ENCODE measurements at regions not wholly inside any gene's neighbourhood (a gene's known extent, or its start where the extent isn't known, plus 50 kb on each side); places are given as distances from the start of the nearest gene placed in this dataset.

- 58 to 73% methylated on average over 1 of the region's 1 CpG for WGBS, 2 experiments (ENCODE audit: low coverage in 1 of 2, low lambda C conversion rate in 2 of 2, missing lambda C conversion rate in 2 of 2)
- Histone ChIP-seq H3K27ac (no peak overlapping the region), H3K79me2 (ENCODE audit: insufficient read depth) (no peaks in the 10 kb centered on the region), H3K9me2 (ENCODE audit: insufficient read depth) (no peaks in the 10 kb centered on the region), H3K4me3 (no peak overlapping the region), H3K9me3 (ENCODE audit: low read depth) (no peaks in the 10 kb centered on the region), H3F3A (ENCODE audit: insufficient read depth) (no peaks in the 10 kb centered on the region), H3K9ac (no peak overlapping the region), H3K27me3 (replicated peaks; ENCODE audit: insufficient read depth) (no peaks in the 10 kb centered on the region), H2AFZ (no peak overlapping the region), H3K4me1 (ENCODE audit: insufficient read depth) (no peaks in the 10 kb centered on the region), H3K36me3 (ENCODE audit: low read depth) (no peaks in the 10 kb centered on the region), H3K4me2 (ENCODE audit: unreplicated experiment) (no peak overlapping the region), H4K20me1 (ENCODE audit: insufficient read depth) (no peaks in the 10 kb centered on the region)
- DNase-seq, result no peak
- no peak for TF ChIP-seq EZH2 (IDR thresholded peaks at IDR 0.05; ENCODE audit: insufficient read depth, poor library complexity, severe bottlenecking)
- TF ChIP-seq EZH2phosphoT487 (IDR thresholded peaks at IDR 0.05; ENCODE audit: insufficient read depth, low read depth), result no peak
- in situ Hi-C loops (cut with MboI), result no loop called here
Observed at GRCh38 chr14:56390859-56391258, 188.7 kb upstream of the TMEM260 start.

DNA sequence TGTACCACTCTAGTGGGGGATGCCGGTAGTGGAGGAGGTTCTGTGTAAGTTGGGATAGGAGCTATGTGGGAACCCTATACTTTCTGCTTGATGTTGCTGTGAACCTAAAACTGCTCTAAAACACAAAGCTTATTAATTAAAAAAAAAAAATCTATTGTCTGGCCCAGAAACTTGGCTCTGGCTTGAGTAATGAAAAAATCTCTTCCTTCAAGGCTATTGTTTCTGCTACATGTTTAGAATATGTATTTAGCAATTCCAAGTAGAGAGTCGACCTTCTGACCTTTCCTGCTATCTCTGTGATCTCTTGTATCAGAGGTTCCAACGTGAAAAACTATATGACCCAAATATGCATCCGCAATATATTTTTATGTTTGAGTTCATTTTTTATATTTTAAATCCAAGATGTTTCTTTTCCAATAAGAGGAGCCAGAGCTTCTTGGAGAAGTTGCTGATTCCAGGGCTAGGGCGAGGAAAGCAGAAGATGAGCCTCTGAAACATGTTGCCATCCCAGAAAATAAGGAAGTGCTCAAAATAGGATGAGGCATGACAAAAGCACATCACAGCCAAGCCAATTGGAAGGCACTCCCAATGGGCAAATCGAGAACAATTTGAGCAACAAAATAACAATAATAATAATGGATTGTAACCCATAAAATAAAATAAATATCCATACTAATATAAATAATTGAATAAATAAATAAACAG lies 184.6 kb upstream of the TMEM260 start:
- Histone ChIP-seq H3K9ac (no peak overlapping the region), H3K4me3 (no peak overlapping the region), H3K9me3 (ENCODE audit: low read depth) (no peaks in the 10 kb centered on the region), H3K27me3 (replicated peaks; ENCODE audit: insufficient read depth) (no peaks in the 10 kb centered on the region), H3K79me2 (ENCODE audit: insufficient read depth) (no peaks in the 10 kb centered on the region), H3F3A (ENCODE audit: insufficient read depth) (no peaks in the 10 kb centered on the region), H3K36me3 (ENCODE audit: low read depth) (no peaks in the 10 kb centered on the region), H2AFZ (no peak overlapping the region), H3K9me2 (ENCODE audit: insufficient read depth) (no peaks in the 10 kb centered on the region), H3K27ac (no peak overlapping the region), H4K20me1 (ENCODE audit: insufficient read depth) (no peaks in the 10 kb centered on the region), H3K4me2 (ENCODE audit: unreplicated experiment) (no peak overlapping the region), H3K4me1 (ENCODE audit: insufficient read depth) (no peaks in the 10 kb centered on the region)
- no peak for TF ChIP-seq EZH2phosphoT487 (IDR thresholded peaks at IDR 0.05; ENCODE audit: insufficient read depth, low read depth)
- no peak for DNase-seq
- in situ Hi-C loops (cut with MboI), result no loop called here
- WGBS, 2 experiments (ENCODE audit: low coverage in 1 of 2, low lambda C conversion rate in 2 of 2, missing lambda C conversion rate in 2 of 2), result 23% methylated on average over 6 of the region's 6 CpGs

- no peak overlapping the region for H3K4me2 ChIP-seq (ENCODE audit: unreplicated experiment)
- H3F3A ChIP-seq (ENCODE audit: insufficient read depth), result no peaks in the 10 kb centered on the region
- H3K27ac ChIP-seq, result no peak overlapping the region
- H3K4me3 ChIP-seq, result no peak overlapping the region
- no peak overlapping the region for H2AFZ ChIP-seq
- H3K9ac ChIP-seq, result no peak overlapping the region
- H3K36me3 ChIP-seq (ENCODE audit: low read depth), result no peaks in the 10 kb centered on the region
- no peaks in the 10 kb centered on the region for H3K4me1 ChIP-seq (ENCODE audit: insufficient read depth)
- no peaks in the 10 kb centered on the region for H3K79me2 ChIP-seq (ENCODE audit: insufficient read depth)
- H3K9me3 ChIP-seq (ENCODE audit: low read depth), result no peaks in the 10 kb centered on the region
- TF ChIP-seq EZH2 (IDR thresholded peaks at IDR 0.05; ENCODE audit: insufficient read depth, poor library complexity, severe bottlenecking) (no peak), EZH2phosphoT487 (IDR thresholded peaks at IDR 0.05; ENCODE audit: insufficient read depth, low read depth) (no peak)
- whole genome bisulfite sequencing, 2 experiments (ENCODE audit: low coverage in 1 of 2, low lambda C conversion rate in 2 of 2, missing lambda C conversion rate in 2 of 2), result 45 to 62% methylated on average over 3 of the region's 3 CpGs
- no peaks in the 10 kb centered on the region for H4K20me1 ChIP-seq (ENCODE audit: insufficient read depth)
- in situ Hi-C loops (cut with MboI), result no loop called here
- no peaks in the 10 kb centered on the region for H3K27me3 ChIP-seq (replicated peaks; ENCODE audit: insufficient read depth)
- no peak for DNase-seq
- H3K9me2 ChIP-seq (ENCODE audit: insufficient read depth), result no peaks in the 10 kb centered on the region
Observed at GRCh38 chr14:56400109-56400825, 179.3 kb upstream of the TMEM260 start.

DNA sequence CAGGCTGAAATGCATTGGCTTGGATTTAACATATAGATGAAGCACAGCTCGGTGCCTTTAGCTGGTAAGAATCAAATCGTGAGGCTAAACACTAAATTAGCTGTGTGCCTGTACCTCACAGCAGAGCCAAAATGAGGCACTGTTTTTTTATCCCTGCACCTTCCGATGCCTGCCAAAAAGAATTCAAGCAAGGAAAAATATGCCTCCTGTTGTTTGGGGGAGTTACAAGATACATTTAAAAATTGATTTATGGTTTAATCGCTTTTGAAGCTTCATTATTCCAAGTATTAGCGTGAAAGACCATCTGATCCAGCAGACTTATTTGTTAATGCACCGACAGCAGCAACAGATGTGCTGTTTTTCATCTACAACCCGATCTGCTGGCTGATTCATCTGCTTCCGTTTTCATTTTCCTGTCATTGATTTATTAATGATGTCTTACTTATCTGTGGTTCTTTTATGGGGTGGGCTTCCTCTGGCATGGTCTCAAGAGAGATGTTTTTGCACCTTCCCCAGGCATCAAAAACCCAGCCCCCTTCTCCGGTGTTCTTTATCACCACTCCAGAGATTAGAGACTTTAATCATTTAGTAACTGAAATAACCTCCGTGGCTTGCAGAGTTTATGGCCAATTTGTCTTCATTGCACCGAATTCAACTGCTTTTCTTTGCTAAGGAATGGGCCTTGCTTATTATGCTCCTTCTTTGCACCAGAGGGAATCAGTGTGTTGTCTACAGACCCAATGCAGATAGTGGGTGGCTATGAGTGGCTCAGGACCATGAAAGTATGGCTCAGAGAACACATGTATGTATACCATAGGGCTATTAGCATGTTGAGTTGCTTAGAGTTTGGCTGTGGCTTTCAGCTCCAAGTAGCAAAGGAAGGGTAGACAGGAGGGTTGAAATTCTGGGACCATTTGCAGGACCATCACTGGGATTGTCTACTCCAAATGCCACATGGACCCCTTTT lies 166.8 kb upstream of the TMEM260 start:
- 31% methylated on average over 11 of the region's 11 CpGs for WGBS, 2 experiments (ENCODE audit: low coverage in 1 of 2, low lambda C conversion rate in 2 of 2, missing lambda C conversion rate in 2 of 2)

More for the DNA sequence above, 166.8 kb upstream of the TMEM260 start:
- no peaks in the 10 kb centered on the region for H3K9me2 ChIP-seq (ENCODE audit: insufficient read depth)
- DNase-seq, result no peak
- H3K79me2 ChIP-seq (ENCODE audit: insufficient read depth), result no peaks in the 10 kb centered on the region
- H3K4me1 ChIP-seq (ENCODE audit: insufficient read depth), result no peaks in the 10 kb centered on the region
- H3K27ac ChIP-seq, result no peak overlapping the region
- TF ChIP-seq EZH2phosphoT487 (IDR thresholded peaks at IDR 0.05; ENCODE audit: insufficient read depth, low read depth), result no peak
- H3F3A ChIP-seq (ENCODE audit: insufficient read depth), result no peaks in the 10 kb centered on the region
- no peaks in the 10 kb centered on the region for H4K20me1 ChIP-seq (ENCODE audit: insufficient read depth)
- H3K27me3 ChIP-seq (replicated peaks; ENCODE audit: insufficient read depth), result peaks cover 16% of the 10 kb centered on the region; the same call in 1 of the 2 replicates
- H3K9ac ChIP-seq, result no peak overlapping the region
- no peak overlapping the region for H2AFZ ChIP-seq
- in situ Hi-C loops (cut with MboI), result no loop called here
- H3K9me3 ChIP-seq (ENCODE audit: low read depth), result no peaks in the 10 kb centered on the region
- no peak overlapping the region for H3K4me2 ChIP-seq (ENCODE audit: unreplicated experiment)
- no peaks in the 10 kb centered on the region for H3K36me3 ChIP-seq (ENCODE audit: low read depth)
- H3K4me3 ChIP-seq, result no peak overlapping the region

All from GM23248 (cell line).